ENCODE measurements at regions not wholly inside any gene's neighbourhood (a gene's known extent, or its start where the extent isn't known, plus 50 kb on each side); places are given as distances from the start of the nearest gene placed in this dataset.

DNA sequence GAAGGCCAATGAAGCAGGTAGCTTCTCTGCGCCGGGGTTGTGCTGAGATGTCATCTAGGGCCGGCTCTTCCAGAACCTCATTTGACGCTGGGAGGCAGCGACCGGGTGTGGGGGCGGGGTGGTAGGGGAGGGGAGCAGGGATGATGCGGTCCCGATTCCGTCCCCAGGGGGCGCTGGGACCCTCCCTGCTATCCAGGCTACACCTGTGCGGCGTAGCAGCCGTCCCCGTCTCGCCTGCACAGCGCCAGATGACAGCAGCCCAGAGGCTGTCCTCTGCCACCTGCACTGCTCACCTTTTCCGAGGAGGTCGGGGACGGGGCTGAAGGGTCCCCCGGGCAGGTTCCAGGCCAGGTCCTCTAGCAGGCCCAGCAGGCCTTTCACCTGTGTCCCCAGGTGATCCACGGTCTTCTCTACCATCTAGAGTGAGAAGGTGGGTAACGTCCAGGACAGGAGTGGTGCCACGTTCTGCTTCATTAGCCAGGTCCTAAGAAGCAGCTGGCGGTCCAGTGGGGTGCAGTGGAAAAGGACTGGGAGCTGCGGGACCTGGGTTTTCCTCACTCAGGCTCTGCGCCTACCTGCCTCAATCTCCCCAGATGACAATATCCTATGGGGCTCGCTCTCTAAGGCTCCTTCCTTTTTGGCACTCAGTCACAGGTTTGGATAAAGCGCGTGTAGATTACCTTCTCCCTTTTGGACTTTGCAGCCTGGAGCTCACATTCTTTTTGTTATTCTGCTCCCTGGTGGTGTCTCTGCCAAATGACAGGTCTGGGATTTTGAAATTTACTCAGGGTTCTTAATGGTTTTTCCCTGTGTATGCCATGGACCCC is 56.0 kb upstream of the RAB6C start:
- peak; percentile 67 for TF ChIP-seq CTCF (conservative IDR thresholded peaks at IDR 0.05)
- no peak for TF ChIP-seq EZH2 (IDR thresholded peaks at IDR 0.05; ENCODE audit: low read depth)
